AML-193 (cell line): ENCODE measurements at regions not wholly inside any gene's neighbourhood (a gene's known extent, or its start where the extent isn't known, plus 50 kb on each side); places are given as distances from the start of the nearest gene placed in this dataset.
A peak's percentile ranks its signal among the peaks of the same experiment; 100 is the strongest.

Source experiments
- DNase-seq, 2 experiments: peaks; one replicate each; lab custom pipeline; 2025; lab: John Stamatoyannopoulos, UW

GRCh38 chr12:43117226-43117930 is 434.6 kb downstream of the ADAMTS20 start:
- no peak for DNase-seq

DNA sequence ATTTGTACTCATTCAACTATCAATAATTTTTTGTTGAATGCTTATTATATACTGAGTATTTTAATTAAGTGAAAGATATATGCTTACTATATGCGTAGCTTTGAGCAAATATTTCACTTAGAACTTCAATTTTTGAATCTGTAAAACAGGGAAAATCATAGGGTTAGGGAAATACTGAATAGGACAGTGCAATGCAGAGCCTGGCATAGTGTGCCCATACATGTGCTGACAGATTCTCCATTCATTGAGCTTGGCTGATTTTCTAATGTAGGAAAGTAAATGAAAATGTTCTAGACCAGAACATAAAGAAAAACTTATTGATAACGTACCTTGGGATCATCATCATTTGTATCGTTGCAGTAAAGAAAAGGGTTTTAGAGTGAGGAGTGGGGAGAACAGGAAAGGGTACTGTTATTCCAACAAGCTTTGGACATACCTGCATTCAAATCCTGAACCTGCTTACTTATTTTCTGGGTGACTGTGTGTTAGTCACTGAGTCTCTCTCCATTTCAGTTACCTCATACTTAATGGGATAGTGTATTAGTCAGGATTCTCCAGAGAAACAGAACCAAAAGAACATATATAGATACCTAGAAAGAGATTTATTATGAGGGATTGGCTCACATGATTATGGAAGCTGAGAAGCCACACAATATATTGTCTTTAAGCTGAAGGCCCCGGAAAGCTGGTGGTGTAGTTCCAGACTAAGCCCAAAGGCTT is 436.4 kb downstream of the ADAMTS20 start:
- DNase-seq: no peak

DNA sequence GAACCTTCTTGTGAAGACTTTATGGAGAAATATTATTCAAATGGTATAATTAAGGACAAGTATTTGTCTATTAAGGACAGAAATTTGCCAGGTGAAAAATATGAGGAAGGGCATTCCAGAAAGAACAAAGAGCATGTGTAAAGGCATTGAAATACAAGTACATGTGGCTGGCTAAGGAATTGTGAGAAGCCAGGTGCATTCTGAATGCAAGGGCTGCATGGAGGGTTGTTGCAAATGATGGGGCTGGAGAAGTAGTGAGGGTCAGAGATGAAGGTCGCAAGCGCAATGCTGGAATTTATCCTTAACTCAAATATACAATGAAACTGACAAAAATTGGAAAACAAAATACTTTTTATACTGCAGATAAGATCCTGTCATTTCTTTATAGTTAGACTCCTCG is 437.7 kb downstream of the ADAMTS20 start:
- no peak for DNase-seq

- DNase-seq: no peak
Measured at GRCh38 chr12:43113616-43114015, 438.4 kb downstream of the ADAMTS20 start.

DNA sequence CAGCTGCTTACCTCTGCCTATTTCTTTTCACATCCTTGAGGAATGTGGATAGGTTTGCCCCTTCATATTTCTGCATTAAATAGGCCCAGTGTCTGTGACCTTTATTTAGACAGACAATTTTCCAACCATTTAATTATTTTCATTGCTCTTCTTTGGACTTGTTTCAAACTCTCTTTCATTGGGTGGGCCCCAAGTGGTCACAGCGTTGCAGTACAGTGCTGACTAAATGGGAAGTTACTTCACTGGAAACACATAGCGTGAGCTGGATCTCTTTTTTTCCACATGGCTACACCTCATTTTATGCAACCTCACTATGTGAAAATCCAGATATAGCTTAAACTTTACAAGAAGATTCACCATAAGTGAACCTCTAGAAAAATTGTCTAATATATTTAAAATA is 438.9 kb downstream of the ADAMTS20 start:
- DNase-seq: no peak

- DNase-seq: no peak
Measured at GRCh38 chr12:43112101-43112920, 439.7 kb downstream of the ADAMTS20 start.

DNA sequence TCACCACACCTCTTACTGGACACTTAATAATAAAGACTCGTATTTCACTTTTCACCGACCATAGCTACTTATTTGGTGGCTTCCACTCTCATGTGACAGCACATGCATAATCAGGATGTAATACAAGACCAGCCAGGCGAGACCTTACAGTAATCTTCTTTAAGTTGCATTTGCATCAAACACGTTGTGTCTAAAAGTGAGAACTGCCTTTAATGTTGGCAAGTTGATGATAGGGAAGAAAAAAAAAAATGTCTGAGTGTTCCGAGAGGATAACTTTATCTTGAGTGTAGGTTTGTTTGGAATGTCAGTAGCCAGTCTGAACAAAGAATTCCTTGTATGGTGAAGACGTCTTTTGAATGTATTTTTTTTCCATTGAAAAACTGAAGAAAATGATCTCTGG is 440.4 kb downstream of the ADAMTS20 start:
- no peak for DNase-seq

DNA sequence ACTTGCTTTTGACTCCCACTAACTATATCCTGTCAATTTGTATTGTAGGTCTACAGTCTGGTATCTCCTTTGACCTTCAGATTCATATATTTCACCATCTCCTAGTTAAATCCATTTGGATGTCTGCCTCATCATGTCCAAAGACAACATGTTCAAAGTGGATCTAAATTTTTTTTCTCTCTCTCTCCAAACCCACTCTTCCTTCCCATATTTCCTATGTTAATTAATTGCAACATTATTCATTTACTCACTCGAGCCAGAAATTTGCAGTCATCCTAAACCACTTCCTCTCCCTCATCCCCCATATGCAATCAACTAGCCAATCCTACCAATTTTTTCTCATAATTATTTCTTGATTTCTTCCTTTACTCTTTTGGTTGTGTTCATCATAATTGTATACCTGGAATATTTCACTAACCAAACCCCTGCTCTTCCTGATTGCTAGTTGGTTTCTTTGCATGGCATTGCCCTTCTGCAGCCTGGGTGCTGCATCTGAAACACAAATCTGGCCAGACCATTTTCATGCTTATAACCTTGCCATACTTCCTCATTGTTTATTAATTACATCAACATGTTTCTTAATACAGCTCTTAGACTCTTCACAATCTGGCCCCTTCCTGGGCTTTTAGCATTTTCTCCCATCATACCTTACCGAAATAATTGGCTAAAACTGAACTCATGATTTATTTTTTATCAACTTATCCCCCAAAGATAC is 442.2 kb downstream of the ADAMTS20 start:
- peak in 1 of 2 experiments; percentile 7 for DNase-seq

GRCh38 chr12:43108656-43109055 is 443.3 kb downstream of the ADAMTS20 start:
- DNase-seq: no peak

DNA sequence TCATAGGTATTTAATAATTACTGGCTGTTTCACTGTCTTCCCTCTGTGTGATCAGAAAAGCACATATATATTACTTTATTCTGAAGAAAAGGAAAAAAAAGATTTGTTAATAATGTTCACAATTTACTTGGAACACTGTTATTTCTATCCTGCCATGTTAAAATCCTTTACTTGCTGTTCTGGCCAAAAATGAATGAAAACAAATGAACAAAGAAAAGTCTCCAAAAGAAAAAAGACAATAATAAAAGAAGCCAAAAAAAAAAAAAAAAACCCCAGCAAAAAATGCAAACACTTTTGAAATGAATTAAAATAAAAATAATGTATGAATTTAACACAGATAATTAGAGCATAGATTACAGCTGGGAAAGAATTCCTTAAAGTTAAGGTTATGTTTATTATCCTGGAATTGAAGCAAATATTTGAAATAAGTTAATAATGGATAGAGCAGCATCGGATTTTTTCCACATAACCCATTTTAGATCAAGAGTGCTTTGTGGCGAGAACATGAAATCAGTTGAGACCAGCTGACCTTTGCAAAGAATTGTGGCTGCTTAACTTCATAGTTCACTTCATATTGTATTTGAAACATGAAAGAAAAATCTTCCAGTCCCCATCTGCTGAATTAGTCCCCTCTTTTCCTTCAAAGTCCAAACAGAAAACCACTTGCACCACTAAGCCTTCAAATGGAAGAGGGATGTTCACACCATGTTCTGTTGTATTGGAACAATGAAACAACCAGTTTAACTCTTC is 444.8 kb downstream of the ADAMTS20 start:
- DNase-seq: no peak

- no peak for DNase-seq
Measured at GRCh38 chr12:43106355-43106754, 445.6 kb downstream of the ADAMTS20 start.

GRCh38 chr12:43105426-43105981 is 446.5 kb downstream of the ADAMTS20 start:
- DNase-seq: no peak

- no peak for DNase-seq
Measured at GRCh38 chr12:43104494-43104893, 447.5 kb downstream of the ADAMTS20 start.

GRCh38 chr12:43103866-43104265 is 448.1 kb downstream of the ADAMTS20 start:
- DNase-seq: no peak

GRCh38 chr12:43102546-43103264 is 449.3 kb downstream of the ADAMTS20 start:
- DNase-seq: no peak

- DNase-seq: no peak
Measured at GRCh38 chr12:43100231-43100630, 451.8 kb downstream of the ADAMTS20 start.

DNA sequence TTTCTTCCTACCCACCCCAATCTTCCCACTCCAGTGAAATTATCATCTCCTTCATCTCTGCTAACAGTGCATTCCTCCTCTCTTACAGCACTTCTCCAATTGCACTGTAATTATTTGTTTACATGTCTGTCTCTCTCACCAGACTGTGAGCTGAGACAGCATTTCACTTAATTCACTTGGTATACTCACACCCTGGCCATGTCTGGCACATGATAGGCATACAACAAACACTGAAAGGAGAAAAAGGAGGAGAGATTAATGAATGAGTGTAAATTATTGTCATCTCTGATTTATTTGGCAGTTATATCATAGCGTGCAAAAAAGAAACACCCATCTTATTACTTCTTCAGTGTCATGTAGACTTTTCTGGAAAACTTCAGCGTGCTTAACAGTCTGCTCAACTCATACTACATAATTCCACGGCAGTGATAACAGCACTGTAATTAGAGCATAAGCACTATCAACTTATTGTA is 452.3 kb downstream of the ADAMTS20 start:
- no peak for DNase-seq

DNA sequence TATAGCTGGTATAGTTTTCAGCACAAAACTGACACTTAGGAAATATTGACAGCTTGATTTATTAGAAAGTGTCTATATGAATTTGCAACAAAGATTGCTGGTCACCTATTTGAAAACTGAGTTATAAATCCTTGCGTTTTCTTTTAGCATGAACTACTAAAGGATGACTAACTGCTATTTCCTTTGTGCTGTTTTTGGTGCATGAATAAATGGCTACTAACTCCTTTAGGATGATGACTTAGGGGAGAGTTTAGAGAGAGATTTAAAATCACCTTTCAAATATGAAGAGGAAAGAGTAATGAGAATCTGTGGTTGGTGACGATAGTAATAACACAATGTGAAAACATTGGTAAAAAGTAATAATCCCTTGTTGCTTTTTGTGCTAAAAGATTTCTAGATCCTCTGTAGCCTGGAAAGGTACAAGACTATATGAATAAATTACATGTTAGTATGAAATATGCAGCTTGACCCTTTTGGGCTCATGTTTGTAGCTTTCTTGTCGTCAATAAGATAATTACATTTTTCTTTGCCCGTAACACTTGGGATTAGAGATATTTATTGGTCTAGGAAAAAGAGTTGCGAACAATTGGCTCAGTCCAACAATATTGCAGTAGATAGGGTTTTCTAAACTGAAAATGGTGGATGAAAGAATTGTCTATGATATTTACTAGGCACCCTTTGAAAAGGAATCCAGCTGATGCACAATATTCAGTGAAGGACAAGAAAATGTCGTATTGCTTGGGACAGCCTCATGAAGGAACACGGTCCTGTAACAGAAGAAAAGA is 453.0 kb downstream of the ADAMTS20 start:
- no peak for DNase-seq

GRCh38 chr12:43098071-43098470 is 453.9 kb downstream of the ADAMTS20 start:
- DNase-seq: no peak
